HG03060 (cell line): ENCODE measurements at regions not wholly inside any gene's neighbourhood (a gene's known extent, or its start where the extent isn't known, plus 50 kb on each side); places are given as distances from the start of the nearest gene placed in this dataset.

Source experiments
- ATAC-seq: cut with Tn5 transposase; IDR thresholded peaks from one replicate; pipeline ENCODE4 v1.9.1; 2021; ENCODE audit warnings: low read depth, moderate number of reproducible peaks; ENCODE audit not compliant: unreplicated experiment

DNA sequence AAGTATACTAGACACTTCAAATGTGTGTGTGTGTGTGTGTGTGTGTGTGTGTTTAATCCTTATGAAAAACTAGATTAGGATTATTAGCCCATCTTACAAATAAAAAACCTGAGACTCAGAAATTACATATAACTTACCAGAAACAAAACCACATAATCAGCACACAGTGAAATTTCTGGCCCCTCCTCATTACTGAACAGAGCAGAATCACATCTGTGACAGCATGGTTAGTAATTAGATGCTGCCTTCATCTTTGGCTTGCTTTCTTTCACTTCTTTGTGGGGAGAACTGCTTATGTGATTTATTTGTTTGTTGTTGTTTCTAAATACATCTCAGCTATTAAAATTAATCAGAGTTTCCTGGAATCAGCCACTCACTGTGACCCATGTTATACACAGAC, 267.1 kb downstream of the TENT5A start:
- ATAC-seq = no peak

DNA sequence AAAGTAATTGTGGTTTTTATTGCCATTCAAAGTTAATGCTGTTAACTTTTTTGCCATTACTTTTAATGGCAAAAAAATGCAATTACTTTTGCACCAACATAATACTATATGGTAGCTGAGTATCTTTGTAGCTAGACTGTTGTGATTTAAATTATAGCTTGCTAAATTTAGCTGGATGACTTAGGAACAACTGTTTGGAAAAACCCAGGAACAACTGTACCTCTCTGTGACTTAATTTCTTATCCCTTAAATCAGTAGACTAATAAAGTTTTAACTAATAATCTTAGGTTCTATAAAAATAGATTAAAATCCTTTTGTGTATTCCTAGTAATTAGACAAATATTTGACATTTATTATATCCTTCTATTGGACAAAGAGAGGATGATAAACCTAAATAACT, 268.2 kb downstream of the TENT5A start:
- ATAC-seq = no peak

DNA sequence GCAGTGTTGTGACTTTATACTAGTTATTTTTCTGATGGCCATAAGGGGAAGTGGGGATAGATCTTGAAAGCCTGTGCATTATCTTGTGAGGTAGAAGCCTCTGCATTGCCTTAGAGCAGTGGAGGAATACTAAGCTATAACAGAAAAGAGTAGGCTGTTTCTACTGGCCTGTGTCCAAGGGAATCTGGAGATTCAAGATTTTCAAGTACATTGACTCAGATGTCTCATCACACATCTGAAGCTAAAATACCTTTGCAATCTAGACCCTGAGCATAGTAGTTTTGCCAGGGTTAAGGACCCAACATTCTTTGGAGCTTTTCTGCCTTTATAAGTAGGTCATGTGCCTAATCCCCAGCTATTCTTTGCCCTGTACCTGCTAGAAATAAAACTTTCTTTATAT, 272.3 kb downstream of the TENT5A start:
- ATAC-seq = no peak

DNA sequence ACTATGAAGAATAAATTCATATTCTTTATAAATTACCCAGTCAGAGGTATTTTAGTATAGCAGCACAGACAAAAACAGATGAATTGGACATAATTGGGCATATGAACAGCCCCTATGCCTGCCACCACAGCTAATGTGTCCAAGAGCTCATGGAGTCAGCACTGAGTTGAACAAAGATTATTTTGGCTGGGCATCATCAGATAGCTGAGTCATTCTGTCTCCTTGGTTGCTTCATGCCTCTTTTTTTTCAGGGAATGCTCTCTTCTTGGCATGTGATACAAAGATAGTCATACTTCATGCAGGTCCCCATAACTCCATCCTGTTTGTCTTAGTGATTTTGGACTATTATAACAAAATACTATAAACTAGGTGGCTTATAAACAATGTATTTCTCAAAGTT, 275.6 kb downstream of the TENT5A start:
- ATAC-seq = no peak

DNA sequence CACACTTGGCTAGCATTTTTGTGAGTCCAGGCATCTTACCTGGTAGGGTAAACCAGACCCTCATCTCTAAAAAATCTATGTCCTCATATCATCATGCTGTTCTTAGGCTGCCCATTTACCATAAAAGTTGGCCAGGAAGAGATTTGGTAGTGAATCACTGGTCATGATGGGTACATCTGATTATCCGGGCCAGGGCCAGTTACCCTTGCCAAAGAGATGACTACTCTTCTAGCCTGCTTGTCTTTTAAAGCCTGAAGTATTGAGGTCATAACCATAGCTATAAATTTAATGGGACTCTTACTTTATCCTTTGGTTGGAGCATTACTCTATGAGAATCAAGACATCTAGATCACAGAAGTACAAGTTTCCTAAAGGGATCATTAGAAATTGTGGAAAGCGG, 276.8 kb downstream of the TENT5A start:
- ATAC-seq = no peak

DNA sequence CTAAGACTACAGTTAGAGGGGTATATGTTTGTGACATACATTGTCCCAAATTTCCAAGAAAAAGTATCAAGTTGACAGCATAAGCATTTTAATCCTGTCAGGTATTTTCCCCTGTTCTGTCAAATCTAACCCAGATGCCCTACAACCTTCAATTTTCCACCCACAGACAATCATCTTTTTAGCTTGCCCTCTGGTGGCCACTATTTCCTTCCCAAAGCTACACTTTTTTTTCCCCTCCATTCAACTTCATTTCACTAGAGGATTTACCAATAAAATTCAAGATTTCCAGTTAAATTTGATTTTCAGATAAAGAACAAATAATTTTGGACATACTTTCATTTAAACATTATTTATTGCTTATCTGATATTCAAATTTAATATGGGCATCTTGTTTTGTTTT, 286.6 kb downstream of the TENT5A start:
- ATAC-seq = no peak

DNA sequence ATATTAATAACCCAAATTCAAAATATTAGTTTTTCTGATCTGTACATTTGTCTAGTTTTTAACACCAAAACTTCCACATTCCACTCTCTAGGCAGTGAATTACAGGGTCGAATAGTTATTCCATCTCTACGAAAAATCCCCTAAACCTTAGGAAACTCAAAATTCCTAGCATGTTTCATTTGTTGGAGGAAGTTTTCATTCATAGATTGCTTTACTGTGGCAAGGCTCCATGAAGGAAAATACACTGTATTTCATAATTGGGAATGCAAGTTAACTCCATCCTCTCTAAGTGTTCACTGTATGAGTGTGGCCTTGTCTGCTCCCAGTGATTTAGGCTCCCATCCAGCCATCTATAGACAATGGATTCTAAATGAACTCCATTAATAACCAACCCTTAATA, 296.1 kb downstream of the TENT5A start:
- ATAC-seq = no peak

DNA sequence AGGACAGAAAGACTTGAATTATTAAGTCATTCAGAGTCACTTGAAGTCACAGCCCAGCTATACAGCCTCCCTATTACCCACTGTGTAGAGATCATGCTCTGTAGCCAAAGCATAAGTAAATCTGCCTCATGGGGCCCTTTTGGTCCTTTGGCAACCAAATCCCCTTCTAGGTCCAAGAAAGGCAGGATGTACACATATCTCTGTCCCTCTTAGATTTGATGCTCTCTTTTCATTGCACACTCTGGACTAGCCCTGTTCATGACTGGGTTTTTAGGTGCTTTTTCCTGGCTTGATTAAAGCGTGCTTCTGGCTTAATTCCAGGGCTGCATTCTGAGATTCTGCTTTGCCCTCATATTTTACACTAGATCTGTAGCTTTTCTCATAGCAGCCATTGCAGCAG, 296.8 kb downstream of the TENT5A start:
- no peak for ATAC-seq

DNA sequence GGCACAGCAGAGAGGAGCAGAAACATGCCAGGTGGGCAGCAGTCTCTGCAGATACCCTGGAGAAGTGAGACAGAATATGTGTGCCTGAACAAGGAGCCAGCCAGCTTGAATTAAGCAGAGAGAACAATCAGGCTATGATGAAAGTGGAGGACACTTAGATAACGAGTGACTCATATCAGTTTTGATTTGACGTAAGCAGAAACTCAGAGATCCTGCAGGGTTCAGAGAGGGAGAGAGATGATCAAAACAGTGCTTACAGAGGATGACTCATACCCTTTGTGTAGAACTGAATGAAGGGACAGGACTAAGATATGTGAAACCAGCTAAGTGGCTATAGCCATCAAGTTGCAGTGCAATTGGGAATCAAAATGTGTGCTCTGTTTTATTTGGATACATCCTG, 300.7 kb downstream of the TENT5A start:
- ATAC-seq = peak; percentile 100

DNA sequence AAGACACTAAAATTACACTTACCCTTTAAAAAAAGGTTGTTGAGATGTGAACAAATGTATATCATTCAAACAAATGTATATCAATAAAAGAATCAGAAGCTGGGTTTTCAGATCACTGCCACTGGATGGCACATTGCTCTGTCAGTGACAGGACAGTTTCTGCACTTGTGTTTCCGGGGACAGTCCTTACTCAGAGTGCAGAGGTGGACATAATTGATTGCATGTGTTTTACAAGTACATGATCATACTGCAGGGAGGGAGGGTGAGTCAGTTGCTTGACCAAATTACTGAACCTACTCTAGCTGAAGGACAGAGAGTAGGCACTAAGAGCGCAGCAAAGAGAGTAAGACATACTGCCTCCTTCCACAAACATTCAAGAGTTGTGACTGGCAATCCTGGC, 302.3 kb downstream of the TENT5A start:
- ATAC-seq = no peak

DNA sequence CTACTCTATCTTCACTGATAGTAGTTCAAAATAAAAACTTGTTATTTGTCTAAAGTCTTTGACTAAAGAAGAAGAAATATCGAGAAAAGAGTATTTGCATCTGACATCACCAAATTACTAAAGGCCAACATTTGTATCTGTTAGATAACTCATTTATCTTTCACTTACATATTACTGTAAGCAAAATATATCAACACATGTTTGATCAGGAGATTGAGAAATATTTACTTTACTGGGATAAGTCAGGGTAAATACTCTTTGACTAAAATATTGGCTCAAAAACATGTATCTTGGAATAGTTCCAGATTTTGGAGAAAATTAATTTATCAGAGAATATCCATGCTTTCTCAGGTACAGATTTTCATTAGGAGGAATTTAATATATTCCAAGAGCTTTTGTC, 306.0 kb downstream of the TENT5A start:
- no peak for ATAC-seq

DNA sequence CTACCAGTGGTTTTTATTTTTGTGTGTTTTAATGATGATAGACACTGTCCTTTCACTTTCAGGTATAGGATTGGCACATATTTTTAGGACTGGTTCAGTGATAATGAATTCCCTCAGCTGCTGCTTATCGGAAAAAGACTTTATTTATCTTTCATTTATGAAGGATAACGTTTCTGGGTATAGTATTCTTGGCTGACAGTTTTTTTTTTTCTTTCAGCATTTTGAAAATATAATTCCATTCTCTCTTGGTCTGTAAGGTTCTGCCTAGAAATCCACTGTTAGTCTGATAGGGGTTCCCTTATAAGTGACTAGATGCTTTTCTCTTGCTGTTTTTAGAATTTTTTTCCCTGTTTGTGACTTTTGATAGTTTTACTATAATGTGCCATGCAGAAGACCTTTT, 313.1 kb downstream of the TENT5A start:
- ATAC-seq = no peak

DNA sequence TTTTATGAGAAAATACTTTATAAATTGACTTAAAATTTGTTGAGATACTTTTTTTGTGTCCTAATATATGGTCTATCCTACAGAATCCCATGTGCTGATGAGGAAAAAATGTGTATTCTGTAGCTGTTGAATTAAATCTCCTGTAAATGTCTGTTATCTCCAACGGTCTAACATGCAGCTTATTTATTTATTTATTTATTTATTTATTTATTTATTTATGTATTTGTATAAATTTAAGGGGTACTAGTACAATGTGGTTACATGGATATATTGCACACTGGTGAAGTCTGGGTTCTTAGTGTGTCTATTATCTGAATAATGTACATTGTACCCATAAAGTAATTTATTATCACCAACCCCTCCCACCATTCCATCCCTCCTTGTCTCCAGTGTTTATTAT, 315.5 kb downstream of the TENT5A start:
- no peak for ATAC-seq

DNA sequence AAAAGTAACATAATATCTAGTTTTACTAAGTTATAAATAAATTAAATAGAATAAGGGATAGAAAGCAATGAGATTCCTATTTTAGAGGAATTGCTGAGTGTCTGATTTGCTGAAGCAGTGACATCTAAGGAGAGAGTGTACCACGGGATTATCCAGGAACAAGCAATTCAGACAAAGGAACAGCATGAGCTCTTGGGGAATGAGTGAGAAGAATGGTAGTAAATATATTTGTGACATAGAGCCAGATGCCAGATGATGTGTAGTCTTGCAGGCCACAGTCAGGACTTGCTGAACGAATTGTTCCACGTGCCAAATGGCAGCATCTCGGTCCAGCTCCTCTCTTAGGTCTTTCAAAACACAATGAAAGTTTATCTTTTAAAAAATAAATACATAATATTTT, 339.2 kb downstream of the TENT5A start:
- no peak for ATAC-seq

DNA sequence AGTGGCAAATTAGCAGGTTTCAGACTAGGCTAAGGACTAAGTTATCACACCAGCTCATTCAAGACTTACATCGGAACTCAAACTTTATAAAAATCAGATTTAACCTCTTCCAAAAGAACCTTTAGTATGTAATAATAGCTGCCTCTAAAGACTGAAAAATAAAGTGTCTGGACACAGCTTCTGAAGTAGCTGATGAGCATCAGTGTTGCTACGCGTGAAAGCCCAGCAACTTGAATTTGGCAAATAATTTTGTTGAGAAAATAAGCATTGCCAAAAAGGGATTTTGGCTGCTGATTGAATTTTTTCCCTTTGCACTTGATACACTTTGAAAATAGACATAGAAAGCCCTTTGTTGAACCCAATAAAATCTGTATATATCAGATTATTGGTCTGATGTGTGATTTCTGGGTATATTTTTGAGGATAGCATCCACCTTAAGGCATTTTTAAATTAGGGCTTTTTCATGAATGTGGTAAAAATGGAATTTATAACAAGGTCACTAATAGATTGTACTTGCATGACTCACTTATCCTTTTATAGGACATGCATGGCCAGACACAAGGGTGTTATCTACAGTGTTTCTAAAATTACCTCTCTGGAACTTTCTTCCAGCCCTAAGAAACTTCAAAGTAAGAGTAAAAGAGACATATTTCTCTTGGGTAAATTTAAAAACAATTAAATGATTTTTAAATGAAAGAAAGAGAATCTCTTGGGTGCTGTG, 350.4 kb downstream of the TENT5A start:
- ATAC-seq = no peak

DNA sequence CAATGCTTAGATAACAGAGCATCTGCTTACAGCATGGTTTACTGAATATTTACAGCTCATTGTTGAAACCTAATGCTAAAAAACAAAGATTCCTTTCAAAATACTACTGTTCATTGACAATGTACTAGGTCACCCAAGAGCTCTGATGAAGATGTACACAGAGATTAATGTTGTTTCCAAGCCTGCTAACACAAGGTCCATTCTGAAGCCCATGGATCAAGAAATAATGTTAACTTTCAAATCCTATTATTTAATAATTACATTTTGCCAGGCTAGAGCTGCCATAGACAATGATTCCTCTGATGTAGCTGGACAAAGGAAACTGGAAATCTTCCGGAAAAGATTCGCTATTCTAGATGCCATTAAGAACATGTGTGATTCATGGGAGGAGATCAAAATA, 355.6 kb downstream of the TENT5A start:
- ATAC-seq = no peak

DNA sequence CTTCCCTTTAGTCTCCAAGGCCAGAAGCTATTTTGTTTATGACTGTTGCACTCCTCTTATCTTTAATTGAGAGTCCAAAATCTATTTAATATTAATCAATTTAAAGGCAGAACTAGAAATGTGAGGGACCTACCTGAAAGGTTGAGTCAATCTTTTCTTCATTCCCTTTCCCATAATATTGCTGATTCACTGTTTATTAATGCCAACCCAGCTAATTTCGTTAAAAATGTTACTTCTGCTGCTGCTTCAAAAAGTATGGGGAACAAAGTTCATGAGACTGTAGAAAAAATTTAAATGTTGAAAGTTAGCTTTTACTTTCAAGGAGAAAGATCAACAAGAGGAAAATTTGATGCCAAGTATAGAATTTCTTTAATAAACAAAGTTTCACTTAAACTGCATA, 365.3 kb downstream of the TENT5A start:
- no peak for ATAC-seq

DNA sequence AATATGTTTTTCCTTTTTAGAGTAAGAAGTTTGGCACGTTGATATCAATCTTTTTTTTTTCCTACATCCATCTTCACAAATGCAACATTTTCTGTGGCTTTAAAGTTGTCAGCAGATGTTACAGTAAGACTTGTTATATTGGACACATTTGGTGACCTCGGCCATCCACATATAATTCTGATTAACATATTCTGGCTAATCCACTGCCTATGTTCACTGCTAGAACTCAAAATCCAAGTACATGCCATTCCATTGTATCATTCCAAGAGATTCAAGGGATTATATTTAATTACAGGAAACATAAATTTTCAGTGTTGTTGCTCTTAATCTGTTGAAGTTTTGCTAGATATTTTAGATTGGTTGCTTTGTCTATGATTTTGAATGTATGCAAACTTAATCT, 367.6 kb downstream of the TENT5A start:
- no peak for ATAC-seq

DNA sequence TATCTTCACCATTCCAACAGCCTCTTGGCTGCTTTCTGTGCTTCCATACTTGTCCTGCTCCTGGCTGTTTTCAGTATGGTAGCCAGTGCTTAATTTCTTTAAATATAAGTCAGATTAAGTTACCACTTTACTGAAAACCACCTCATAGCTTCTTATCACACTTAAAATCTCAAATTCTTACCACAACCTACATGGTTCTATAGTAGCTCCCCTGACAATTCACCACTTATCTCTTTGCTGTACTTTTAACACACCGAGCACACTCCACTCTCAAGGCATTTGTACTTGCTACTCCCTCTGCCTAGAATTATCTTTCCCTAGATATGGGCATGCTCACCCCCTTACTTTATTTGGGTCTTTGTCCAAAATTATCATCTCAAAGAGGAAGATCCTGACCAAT, 369.0 kb downstream of the TENT5A start:
- ATAC-seq = no peak

DNA sequence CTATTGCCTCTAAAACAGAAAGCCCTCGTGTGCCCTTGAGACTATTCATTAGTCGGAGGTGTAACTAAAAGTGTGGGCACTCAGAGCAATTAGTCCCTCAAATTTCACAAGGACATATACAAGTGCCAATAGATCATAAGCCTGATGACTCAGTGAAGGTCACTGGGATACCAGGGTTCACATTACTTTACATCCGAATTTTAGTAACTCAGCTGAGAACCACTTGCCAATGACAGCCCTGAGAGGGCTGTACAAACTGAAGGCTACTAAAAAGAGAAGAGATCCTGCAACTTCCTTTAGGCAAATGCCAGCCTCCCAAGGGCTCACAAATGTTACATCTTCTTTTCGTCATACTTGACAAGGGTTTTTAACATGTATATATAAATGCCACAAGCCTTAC, 369.6 kb downstream of the TENT5A start:
- no peak for ATAC-seq

DNA sequence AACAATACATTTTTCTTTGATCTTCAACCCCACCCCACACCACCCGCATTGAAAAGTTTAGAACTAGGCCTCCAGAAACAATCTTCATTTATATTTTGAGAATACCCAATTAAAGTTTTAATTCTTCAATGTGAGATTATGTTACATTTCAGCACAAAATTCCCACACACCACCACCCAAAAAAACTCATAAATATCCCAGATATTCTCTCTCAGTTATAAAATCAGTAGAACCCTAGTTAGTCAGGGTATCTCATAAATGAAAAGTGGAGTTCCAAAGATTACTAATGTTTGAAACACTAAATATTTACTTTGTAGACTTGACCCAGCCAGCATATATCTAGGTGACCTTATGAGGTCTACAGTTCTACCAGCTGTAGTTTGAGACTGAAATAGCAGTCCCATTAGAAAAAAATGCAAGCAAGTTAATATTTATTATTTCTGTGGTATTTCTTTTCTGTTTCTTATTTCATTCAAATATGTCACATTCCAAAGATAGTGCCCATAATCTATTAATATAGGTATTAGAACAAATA, 371.0 kb downstream of the TENT5A start:
- ATAC-seq = no peak

DNA sequence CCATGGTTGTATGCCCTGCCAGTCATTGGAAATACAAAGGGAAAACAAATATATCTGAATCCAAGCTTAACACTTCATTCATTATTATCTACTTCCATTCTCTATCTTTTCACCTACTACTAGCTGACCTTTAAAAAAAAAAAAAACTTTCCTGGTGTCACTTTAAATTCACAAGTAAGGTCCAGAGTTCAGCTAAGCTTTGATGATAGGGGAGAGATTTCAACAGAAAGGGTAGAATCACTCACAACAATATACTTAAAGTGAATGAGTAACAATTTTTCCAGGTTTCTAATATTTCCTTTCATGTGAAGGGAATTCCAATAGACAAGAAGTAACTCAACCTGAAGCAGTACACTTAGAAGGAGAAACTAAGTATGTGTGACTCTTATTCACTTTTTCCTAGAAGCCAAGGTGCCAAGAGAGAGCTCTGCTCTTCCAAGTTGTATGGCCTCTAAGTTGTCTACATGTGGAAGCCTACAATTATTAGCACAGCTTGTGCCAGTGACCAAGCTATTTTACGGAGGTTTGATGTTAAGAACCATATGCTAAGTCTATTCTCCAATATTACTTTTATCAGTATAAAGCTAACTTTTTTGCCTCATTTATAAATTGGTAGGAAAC, 371.7 kb downstream of the TENT5A start:
- ATAC-seq = no peak
